ENCODE measurements at regions not wholly inside any gene's neighbourhood (a gene's known extent, or its start where the extent isn't known, plus 50 kb on each side); places are given as distances from the start of the nearest gene placed in this dataset.

DNA sequence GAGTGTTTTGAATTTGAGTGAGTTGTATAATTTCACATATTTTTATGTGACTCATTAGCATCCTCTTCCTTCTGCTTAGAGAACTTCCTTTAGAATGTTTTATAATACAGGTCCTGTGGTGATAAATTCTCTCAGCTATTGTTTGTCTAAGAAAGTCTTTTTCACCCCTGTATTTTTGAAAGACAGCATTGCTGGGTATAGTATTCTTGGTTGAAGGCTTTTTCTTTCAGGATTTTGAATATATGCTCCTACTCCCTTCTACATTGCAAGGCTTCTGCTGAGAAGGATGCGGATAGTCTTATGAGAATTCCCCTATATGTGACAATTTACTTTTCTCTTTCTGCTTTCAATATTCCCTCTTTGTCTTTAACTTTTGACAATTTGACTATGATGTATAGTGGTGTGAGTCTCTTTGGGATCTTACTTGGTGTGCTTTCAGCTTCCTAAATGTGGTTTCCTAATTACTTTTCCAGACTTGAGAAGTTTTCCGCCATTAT lies 118.9 kb upstream of the HMGA2 start:
- Histone ChIP-seq H3K9ac (ENCODE audit: low read depth in 1 of 3, low read length in 3 of 3) (no peak overlapping the region), H3K4me3 (ENCODE audit: low read length in 3 of 3) (no peak overlapping the region), H3K27me3 (ENCODE audit: control insufficient read depth in 3 of 3, insufficient read depth in 3 of 3, low read length in 3 of 3) (peaks cover 0 to 4% (median 0%) of the 10 kb centered on the region in 3 donors), H3K4me1 (ENCODE audit: control insufficient read depth in 3 of 3, insufficient read depth in 3 of 3, low read length in 3 of 3) (no peaks in the 10 kb centered on the region), H3K9me3 (ENCODE audit: control insufficient read depth in 3 of 3, low read length in 3 of 3) (peaks cover 3 to 8% (median 3%) of the 10 kb centered on the region in 3 donors), H3K27ac (ENCODE audit: low read depth, low read length) (no peak overlapping the region), H3K36me3 (ENCODE audit: control insufficient read depth in 3 of 3, insufficient read depth in 3 of 3, low read length in 3 of 3) (no peaks in the 10 kb centered on the region)

DNA sequence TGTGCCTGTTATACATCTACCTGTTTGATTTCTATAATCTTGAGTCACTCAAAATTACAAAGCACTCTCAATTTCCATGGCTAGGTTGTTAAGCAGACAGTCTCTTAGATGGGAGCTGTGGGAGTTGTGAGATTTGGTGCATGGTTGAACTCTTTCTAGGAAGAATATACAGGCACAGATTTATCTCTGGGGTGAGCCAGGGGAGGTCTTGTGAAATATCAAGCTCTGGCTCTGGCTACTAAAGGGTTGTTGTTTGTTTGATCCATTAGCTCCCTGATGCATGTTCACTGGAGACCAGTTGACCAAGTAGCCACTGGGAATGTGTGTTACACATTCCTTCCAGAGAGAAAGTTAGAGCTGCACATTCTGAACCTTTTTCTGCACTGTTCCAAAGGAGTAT lies 117.2 kb upstream of the HMGA2 start:
- no peaks in the 10 kb centered on the region for H3K36me3 ChIP-seq (ENCODE audit: control insufficient read depth in 3 of 3, insufficient read depth in 3 of 3, low read length in 3 of 3)
- no peak overlapping the region for H3K4me3 ChIP-seq (ENCODE audit: low read length in 3 of 3)
- peaks cover 3 to 8% (median 3%) of the 10 kb centered on the region in 3 donors for H3K9me3 ChIP-seq (ENCODE audit: control insufficient read depth in 3 of 3, low read length in 3 of 3)
- H3K4me1 ChIP-seq (ENCODE audit: control insufficient read depth in 3 of 3, insufficient read depth in 3 of 3, low read length in 3 of 3), result no peaks in the 10 kb centered on the region
- peaks cover 0 to 4% (median 0%) of the 10 kb centered on the region in 3 donors for H3K27me3 ChIP-seq (ENCODE audit: control insufficient read depth in 3 of 3, insufficient read depth in 3 of 3, low read length in 3 of 3)
- H3K27ac ChIP-seq (ENCODE audit: low read depth, low read length), result no peak overlapping the region
- H3K9ac ChIP-seq (ENCODE audit: low read depth in 1 of 3, low read length in 3 of 3), result no peak overlapping the region

DNA sequence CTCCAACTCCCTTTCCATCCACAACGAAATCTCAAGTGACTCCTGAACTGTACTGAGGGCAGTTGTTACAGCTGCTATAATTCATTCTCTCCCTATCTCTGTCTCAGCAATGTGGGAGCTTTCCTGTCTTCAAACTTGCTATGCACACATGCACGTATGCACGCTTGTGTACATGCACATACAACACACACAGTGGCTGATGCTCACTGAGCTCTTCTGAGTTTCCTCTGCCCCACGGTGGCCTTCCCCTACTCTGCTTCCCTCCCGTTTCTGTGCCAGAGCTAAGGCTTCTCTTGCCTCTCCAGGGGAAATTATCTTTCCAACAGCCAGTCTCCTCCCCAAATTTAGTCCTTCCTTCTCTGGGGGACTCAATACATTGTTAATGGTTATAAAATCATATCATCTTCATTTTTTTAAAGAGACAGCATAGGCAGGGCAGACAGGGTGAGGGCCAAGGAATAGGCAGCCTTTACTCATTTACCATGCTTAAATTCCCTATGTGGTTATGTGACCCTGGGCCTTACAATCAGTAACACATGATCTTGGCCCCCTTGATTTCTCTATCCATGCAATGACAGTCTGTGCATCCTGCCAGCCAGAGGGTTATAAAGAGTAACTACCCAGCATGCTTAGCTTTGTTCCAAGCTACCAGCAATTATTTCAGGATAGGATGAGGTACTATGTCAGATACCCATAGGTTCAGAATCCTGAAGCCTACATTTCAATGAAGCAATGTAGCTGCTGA lies 111.9 kb upstream of the HMGA2 start:
- H3K36me3 ChIP-seq (ENCODE audit: control insufficient read depth in 3 of 3, insufficient read depth in 3 of 3, low read length in 3 of 3), result no peaks in the 10 kb centered on the region

DNA sequence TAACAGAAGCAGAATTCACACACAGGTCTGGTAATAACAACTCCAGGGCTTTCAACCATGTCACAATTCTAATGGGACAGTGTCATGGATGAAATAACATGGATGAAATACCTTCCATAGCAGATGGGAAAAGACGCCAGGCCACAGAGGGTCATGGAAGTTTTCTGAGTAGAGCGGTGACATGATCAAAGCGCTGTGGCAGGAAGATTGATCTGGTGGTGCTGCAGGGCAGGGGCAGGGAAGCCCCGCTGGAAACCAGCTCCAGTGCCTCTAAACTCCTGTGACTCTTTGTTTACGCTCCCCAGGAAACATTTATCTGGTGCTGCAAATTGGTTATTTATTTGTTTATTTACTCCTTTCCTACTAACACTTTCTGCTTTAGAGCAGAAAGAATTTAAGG lies 108.3 kb upstream of the HMGA2 start:
- Histone ChIP-seq H3K4me1 (ENCODE audit: control insufficient read depth in 3 of 3, insufficient read depth in 3 of 3, low read length in 3 of 3) (no peaks in the 10 kb centered on the region), H3K9me3 (ENCODE audit: control insufficient read depth in 3 of 3, low read length in 3 of 3) (no peaks in the 10 kb centered on the region), H3K36me3 (ENCODE audit: control insufficient read depth in 3 of 3, insufficient read depth in 3 of 3, low read length in 3 of 3) (no peaks in the 10 kb centered on the region), H3K4me3 (ENCODE audit: low read length in 3 of 3) (no peak overlapping the region), H3K9ac (ENCODE audit: low read depth in 1 of 3, low read length in 3 of 3) (no peak overlapping the region), H3K27ac (ENCODE audit: low read depth, low read length) (no peak overlapping the region), H3K27me3 (ENCODE audit: control insufficient read depth in 3 of 3, insufficient read depth in 3 of 3, low read length in 3 of 3) (peaks cover 0 to 10% (median 3%) of the 10 kb centered on the region in 3 donors)

More for the DNA sequence above, 111.9 kb upstream of the HMGA2 start:
- no peak overlapping the region for H3K27ac ChIP-seq (ENCODE audit: low read depth, low read length)
- H3K27me3 ChIP-seq (ENCODE audit: control insufficient read depth in 3 of 3, insufficient read depth in 3 of 3, low read length in 3 of 3), result peaks cover 0 to 4% (median 0%) of the 10 kb centered on the region in 3 donors
- no peaks in the 10 kb centered on the region for H3K4me1 ChIP-seq (ENCODE audit: control insufficient read depth in 3 of 3, insufficient read depth in 3 of 3, low read length in 3 of 3)
- H3K4me3 ChIP-seq (ENCODE audit: low read length in 3 of 3), result no peak overlapping the region
- no peak overlapping the region for H3K9ac ChIP-seq (ENCODE audit: low read depth in 1 of 3, low read length in 3 of 3)
- H3K9me3 ChIP-seq (ENCODE audit: control insufficient read depth in 3 of 3, low read length in 3 of 3), result no peaks in the 10 kb centered on the region

DNA sequence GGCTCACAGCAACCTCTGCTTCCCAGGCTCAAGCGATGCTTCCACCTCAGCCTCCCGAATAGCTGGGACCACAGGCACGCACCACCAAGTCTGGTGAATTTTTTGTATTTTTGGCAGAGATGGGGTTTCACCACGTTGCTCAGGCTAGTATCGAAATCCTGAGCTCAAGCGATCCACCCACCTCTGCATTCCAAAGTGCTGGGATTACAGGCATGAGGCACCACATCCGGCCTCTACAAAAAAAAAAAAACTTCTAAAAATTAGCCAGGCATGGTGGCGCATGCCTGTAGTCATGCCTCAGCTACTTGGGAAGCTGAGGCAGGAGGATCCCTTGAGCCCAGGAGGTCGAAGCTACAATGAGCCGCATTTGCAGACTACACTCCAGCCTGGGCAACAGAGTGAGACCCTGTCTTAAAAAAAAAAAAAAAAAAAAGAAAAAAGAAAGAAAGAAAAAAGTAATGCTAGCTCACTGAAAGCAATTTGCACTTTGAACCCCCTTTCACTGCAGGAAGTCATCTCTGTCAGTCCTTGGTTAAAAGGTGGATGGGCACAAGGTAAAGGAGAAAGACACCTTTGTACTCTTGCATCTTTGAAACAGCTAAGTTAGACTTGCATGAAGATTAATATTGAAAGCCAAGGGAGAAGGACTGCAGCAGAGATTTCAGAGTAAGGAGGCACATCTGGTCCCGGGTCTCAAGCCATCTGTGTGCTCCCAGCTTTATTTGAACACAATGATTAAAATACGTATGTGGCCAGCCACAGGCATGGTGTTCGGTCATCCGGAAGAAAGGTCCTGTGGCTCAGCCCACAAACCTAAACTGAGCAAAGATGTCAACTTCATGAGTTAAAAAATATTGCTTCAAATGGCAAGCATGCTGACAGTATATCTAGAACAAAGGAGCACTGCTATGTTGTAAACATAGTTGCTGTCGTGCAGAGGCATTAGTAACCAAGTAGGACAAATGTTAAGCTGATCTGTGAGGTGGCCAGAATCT lies 103.8 kb upstream of the HMGA2 start:
- H3K9me3 ChIP-seq (ENCODE audit: control insufficient read depth in 3 of 3, low read length in 3 of 3), result no peaks in the 10 kb centered on the region
- H3K4me1 ChIP-seq (ENCODE audit: control insufficient read depth in 3 of 3, insufficient read depth in 3 of 3, low read length in 3 of 3), result no peaks in the 10 kb centered on the region
- no peak overlapping the region for H3K9ac ChIP-seq (ENCODE audit: low read depth in 1 of 3, low read length in 3 of 3)
- H3K27me3 ChIP-seq (ENCODE audit: control insufficient read depth in 3 of 3, insufficient read depth in 3 of 3, low read length in 3 of 3), result peaks cover 0 to 10% (median 3%) of the 10 kb centered on the region in 3 donors
- H3K27ac ChIP-seq (ENCODE audit: low read depth, low read length), result no peak overlapping the region
- H3K36me3 ChIP-seq (ENCODE audit: control insufficient read depth in 3 of 3, insufficient read depth in 3 of 3, low read length in 3 of 3), result no peaks in the 10 kb centered on the region
- no peak overlapping the region for H3K4me3 ChIP-seq (ENCODE audit: low read length in 3 of 3)

DNA sequence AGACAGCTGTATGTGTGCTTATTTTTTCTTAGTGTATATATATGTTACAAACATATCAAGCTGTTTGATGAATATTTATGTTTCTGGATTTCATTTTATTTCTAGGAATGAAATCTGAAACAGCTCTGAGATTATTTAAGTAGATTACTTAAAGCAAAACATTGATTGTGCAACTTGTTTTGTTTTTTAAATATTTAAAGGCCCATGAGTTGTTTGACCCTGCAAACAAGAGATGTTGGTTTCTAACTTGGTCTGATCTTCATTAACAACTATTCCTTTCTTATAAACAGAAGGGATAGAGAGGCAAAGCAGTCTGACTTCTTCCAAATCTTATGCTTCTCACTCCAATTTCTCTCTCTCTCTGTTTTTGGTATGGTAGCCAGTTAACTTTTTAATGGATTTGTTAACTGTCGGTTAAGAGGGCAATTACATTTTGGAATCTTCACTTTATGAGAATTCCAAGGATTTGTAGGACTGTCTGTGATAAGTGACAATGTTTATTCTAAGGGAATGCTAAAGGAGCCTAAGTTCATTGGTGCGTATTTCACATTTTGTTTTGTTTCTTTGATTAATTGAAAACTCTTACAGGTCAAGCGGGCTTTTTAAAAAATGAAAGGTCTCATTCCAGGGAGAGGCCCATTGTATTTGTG lies 102.6 kb upstream of the HMGA2 start:
- H3K9ac ChIP-seq (ENCODE audit: low read depth in 1 of 3, low read length in 3 of 3), result no peak overlapping the region
- no peak overlapping the region for H3K27ac ChIP-seq (ENCODE audit: low read depth, low read length)
- no peaks in the 10 kb centered on the region for H3K9me3 ChIP-seq (ENCODE audit: control insufficient read depth in 3 of 3, low read length in 3 of 3)
- no peaks in the 10 kb centered on the region for H3K4me1 ChIP-seq (ENCODE audit: control insufficient read depth in 3 of 3, insufficient read depth in 3 of 3, low read length in 3 of 3)
- no peak overlapping the region for H3K4me3 ChIP-seq (ENCODE audit: low read length in 3 of 3)
- H3K36me3 ChIP-seq (ENCODE audit: control insufficient read depth in 3 of 3, insufficient read depth in 3 of 3, low read length in 3 of 3), result no peaks in the 10 kb centered on the region
- H3K27me3 ChIP-seq (ENCODE audit: control insufficient read depth in 3 of 3, insufficient read depth in 3 of 3, low read length in 3 of 3), result peaks cover 0 to 10% (median 3%) of the 10 kb centered on the region in 3 donors

DNA sequence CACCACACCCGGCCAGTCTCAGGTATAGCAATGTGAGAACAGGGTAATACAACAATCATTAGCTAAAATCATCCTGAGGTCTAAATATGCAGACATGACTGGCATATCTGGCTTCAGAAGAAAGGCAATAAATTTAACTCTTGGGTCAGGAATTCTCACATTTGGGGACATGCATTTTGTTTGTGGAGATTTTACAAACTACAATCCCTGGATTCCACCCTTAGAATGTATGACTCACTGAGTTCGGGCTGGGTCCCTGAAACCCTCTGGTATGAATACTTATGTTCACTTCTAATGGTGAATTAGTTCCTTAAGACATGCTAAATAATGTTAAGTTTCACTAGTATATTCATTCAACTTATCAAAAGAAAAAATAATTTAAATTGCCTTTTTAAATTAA lies 98.9 kb upstream of the HMGA2 start:
- Histone ChIP-seq H3K9me3 (ENCODE audit: control insufficient read depth in 3 of 3, low read length in 3 of 3) (no peaks in the 10 kb centered on the region), H3K27me3 (ENCODE audit: control insufficient read depth in 3 of 3, insufficient read depth in 3 of 3, low read length in 3 of 3) (peaks cover 17 to 30% (median 24%) of the 10 kb centered on the region in 3 donors), H3K27ac (ENCODE audit: low read depth, low read length) (no peak overlapping the region), H3K9ac (ENCODE audit: low read depth in 1 of 3, low read length in 3 of 3) (no peak overlapping the region), H3K4me3 (ENCODE audit: low read length in 3 of 3) (no peak overlapping the region), H3K4me1 (ENCODE audit: control insufficient read depth in 3 of 3, insufficient read depth in 3 of 3, low read length in 3 of 3) (peaks cover 0 to 3% (median 0%) of the 10 kb centered on the region in 3 donors), H3K36me3 (ENCODE audit: control insufficient read depth in 3 of 3, insufficient read depth in 3 of 3, low read length in 3 of 3) (no peaks in the 10 kb centered on the region)

GRCh38 chr12:65728455-65728847 lies 95.8 kb upstream of the HMGA2 start:
- Histone ChIP-seq H3K4me3 (ENCODE audit: low read length in 3 of 3) (no peak overlapping the region), H3K9ac (ENCODE audit: low read depth in 1 of 3, low read length in 3 of 3) (no peak overlapping the region), H3K27ac (ENCODE audit: low read depth, low read length) (no peak overlapping the region), H3K9me3 (ENCODE audit: control insufficient read depth in 3 of 3, low read length in 3 of 3) (no peaks in the 10 kb centered on the region), H3K36me3 (ENCODE audit: control insufficient read depth in 3 of 3, insufficient read depth in 3 of 3, low read length in 3 of 3) (no peaks in the 10 kb centered on the region), H3K27me3 (ENCODE audit: control insufficient read depth in 3 of 3, insufficient read depth in 3 of 3, low read length in 3 of 3) (peaks cover 16 to 39% (median 33%) of the 10 kb centered on the region in 3 donors), H3K4me1 (ENCODE audit: control insufficient read depth in 3 of 3, insufficient read depth in 3 of 3, low read length in 3 of 3) (peaks cover 0 to 3% (median 0%) of the 10 kb centered on the region in 3 donors)

DNA sequence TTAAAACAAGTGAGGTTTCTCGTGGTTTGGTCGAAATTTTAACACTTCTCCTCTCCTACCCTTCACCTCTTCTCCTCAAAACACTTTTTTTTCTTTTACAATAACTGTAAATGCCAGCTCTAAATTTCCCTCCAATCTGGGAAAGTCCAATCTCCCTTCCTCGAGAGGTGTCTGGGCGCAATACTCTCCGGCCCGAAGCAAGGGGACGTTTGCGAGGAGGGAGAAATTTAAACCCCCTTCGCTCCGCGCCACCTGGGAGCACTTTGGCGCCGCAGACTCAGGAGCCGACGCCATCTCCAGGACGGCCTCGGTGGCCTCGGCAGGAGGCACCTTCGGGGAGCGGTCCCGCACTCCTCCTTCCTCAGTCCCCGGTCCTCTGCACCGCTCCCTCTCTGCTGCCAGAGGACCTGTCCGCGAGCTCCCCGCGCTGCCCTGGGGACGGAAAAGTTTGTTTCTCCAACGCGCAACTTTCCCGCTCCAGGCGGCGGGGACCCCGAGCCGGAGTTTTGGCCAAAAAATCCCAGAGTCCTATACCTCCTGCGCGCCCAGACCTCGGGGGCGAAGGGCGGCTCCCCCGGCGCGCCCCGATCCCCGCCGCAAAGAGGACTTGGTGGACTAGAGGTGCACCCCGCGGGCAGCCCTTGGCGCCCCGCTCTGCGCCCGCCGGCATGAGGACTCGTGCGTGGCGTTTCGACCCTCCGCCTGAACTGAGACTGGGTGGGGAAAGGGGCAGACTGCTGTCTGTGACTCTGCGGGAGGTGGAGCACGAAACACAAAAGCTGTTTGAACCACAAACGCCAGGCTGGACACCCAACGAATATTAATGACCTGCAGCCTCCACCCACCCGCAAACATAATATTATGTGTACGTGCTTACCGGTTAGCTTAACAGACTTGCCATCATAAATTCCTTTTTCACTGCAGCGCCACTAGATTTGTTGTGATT lies 95.2 kb upstream of the HMGA2 start:
- no peaks in the 10 kb centered on the region for H3K36me3 ChIP-seq (ENCODE audit: control insufficient read depth in 3 of 3, insufficient read depth in 3 of 3, low read length in 3 of 3)
- H3K9me3 ChIP-seq (ENCODE audit: control insufficient read depth in 3 of 3, low read length in 3 of 3), result no peaks in the 10 kb centered on the region
- H3K27me3 ChIP-seq (ENCODE audit: control insufficient read depth in 3 of 3, insufficient read depth in 3 of 3, low read length in 3 of 3), result peaks cover 16 to 42% (median 33%) of the 10 kb centered on the region in 3 donors
- H3K9ac ChIP-seq (ENCODE audit: low read depth in 1 of 3, low read length in 3 of 3), result no peak overlapping the region
- no peak overlapping the region for H3K27ac ChIP-seq (ENCODE audit: low read depth, low read length)
- H3K4me1 ChIP-seq (ENCODE audit: control insufficient read depth in 3 of 3, insufficient read depth in 3 of 3, low read length in 3 of 3), result peaks cover 0 to 3% (median 0%) of the 10 kb centered on the region in 3 donors
- H3K4me3 ChIP-seq (ENCODE audit: low read length in 3 of 3), result no peak overlapping the region
